Chondrocyte (in vitro differentiated cells): ENCODE measurements at regions not wholly inside any gene's neighbourhood (a gene's known extent, or its start where the extent isn't known, plus 50 kb on each side); places are given as distances from the start of the nearest gene placed in this dataset.

Experiments used
- DNase-seq: peaks from one replicate; pipeline ENCODE4 v3.0.0; 2021; ENCODE audit warnings: mixed read lengths, low spot score
- H3K27ac Mint-ChIP-seq: one replicate; pipeline ENCODE4 v1.8.0; 2021; ENCODE audit warnings: mild to moderate bottlenecking, moderate library complexity, mixed read lengths; ENCODE audit not compliant: unreplicated experiment
- H3K27me3 Mint-ChIP-seq: 2 replicates; pipeline ENCODE4 v1.8.0; 2021; ENCODE audit warnings: low read depth, mixed read lengths
- H3K36me3 Mint-ChIP-seq: 2 replicates; pipeline ENCODE4 v1.8.0; 2021; ENCODE audit warnings: low read depth, mixed read lengths
- H3K4me1 Mint-ChIP-seq: 2 replicates; pipeline ENCODE4 v1.8.0; 2021; ENCODE audit warnings: low read depth, mild to moderate bottlenecking, mixed read lengths
- H3K4me3 Mint-ChIP-seq: one replicate; pipeline ENCODE4 v1.8.0; 2021; ENCODE audit warnings: mild to moderate bottlenecking, moderate library complexity, mixed read lengths; ENCODE audit not compliant: unreplicated experiment
- H3K9me3 Mint-ChIP-seq: 2 replicates; pipeline ENCODE4 v1.8.0; 2021; ENCODE audit warnings: low read depth, mixed read lengths
- TF ChIP-seq, protein P1 (sequence below): fragments of 200-600 bp; sonication (generic); IDR thresholded peaks from 2 replicates; pipeline ENCODE4 v1.5.0; 2021; ENCODE audit warnings: antibody characterized with exemption, mild to moderate bottlenecking, moderate library complexity

DNA sequence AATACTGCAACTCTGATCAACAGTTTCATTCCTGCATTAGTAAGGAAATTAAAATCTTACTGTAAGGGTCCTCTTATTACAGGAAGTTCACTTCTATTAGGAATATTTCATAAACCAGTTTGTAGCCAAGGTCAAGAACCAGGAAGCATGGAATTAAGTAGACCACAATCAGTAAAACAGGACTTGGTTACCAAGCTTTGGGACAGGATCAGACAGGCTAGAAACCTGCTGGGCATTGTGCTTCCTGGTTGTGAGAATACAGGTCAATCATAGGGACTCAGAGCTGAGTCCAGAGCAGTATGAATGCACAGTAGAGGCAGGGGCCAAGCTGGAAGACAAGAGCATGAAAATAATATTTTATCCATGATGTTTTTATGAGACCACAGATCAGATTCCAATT lies 248.0 kb downstream of the IKZF2 start:
- Mint-ChIP-seq H3K36me3 (no peaks in the 10 kb centered on the region), H3K4me1 (peaks cover 4% of the 10 kb centered on the region), H3K9me3 (no peaks in the 10 kb centered on the region), H3K27me3 (no peaks in the 10 kb centered on the region), H3K27ac (no peak overlapping the region), H3K4me3 (no peak overlapping the region)
- no peak for DNase-seq
- TF ChIP-seq, protein P1, sequence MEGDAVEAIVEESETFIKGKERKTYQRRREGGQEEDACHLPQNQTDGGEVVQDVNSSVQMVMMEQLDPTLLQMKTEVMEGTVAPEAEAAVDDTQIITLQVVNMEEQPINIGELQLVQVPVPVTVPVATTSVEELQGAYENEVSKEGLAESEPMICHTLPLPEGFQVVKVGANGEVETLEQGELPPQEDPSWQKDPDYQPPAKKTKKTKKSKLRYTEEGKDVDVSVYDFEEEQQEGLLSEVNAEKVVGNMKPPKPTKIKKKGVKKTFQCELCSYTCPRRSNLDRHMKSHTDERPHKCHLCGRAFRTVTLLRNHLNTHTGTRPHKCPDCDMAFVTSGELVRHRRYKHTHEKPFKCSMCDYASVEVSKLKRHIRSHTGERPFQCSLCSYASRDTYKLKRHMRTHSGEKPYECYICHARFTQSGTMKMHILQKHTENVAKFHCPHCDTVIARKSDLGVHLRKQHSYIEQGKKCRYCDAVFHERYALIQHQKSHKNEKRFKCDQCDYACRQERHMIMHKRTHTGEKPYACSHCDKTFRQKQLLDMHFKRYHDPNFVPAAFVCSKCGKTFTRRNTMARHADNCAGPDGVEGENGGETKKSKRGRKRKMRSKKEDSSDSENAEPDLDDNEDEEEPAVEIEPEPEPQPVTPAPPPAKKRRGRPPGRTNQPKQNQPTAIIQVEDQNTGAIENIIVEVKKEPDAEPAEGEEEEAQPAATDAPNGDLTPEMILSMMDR, result no peak

DNA sequence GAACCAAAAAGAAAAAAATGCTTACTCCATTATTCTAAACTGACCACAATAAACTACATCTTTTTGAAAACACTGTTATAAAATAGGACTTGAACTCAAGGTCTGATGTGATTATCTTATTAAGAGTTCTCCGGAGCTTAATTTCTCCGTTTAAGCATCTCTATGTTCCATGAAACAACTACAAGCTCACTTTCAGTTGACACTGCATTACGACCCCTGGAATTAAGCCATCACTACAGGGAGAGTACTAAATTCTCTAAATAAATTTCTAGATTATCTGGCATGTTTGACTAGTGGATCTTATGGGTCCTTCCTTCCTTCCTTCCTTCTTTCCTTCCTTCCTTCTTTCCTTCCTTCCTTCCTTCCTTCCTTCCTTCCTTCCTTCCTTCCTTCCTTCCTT lies 249.0 kb downstream of the IKZF2 start:
- DNase-seq, result no peak
- no peak overlapping the region for H3K4me3 Mint-ChIP-seq
- peaks cover 4% of the 10 kb centered on the region for H3K4me1 Mint-ChIP-seq
- no peak overlapping the region for H3K27ac Mint-ChIP-seq
- no peaks in the 10 kb centered on the region for H3K27me3 Mint-ChIP-seq
- TF ChIP-seq, protein P1, result no peak
- H3K9me3 Mint-ChIP-seq, result no peaks in the 10 kb centered on the region
- no peaks in the 10 kb centered on the region for H3K36me3 Mint-ChIP-seq

DNA sequence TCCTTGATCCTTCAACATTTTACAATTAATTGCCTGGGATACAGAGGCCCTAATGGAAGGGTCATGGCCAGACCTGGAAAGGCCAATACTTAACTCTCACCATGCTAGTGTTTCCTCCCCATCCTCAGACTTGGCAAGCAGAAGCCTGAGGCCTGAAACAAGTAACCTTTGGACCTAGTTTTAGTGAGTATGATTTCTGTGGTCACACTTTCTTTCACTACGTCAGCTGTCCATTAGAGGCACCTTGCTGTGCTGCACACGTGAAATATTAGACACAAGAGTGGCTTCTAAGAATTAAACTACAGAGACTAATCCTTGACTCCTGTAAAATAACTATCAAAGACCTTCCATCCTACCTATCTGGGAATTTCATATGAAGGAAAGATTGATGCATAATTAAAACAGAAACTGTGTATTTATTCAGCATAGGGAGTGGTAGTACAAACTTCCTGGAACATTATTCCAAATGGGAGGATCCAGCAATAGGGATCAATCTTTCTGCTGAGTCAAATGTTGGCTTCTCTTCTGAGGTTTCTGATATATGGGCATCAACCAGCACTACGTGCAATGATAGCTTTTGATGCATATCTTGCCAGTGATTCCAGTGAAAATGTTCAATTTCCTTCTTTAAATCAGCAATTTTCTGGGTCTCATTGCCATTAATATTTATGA lies 249.7 kb downstream of the IKZF2 start:
- no peaks in the 10 kb centered on the region for H3K27me3 Mint-ChIP-seq
- H3K9me3 Mint-ChIP-seq, result no peaks in the 10 kb centered on the region
- H3K4me1 Mint-ChIP-seq, result peaks cover 4% of the 10 kb centered on the region

DNA sequence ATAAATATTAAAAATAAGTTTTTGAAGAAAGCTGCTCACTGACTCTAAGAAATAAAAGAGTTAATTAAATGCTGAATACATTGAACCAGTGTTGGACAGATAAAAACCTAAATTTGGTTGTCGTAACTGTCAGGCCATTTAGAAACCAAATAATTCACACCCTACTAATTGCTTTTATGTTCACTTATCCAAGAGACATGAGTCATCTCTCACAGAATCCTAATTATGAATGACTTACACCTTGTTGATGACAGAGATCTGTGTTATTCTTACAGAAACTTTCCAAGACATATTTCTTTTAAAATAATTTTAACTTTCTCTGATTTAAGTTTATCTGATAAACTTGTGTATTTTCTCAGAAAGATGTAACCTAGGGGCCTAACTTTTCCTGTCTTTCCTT lies 250.7 kb downstream of the IKZF2 start:
- Mint-ChIP-seq H3K27me3 (no peaks in the 10 kb centered on the region), H3K36me3 (no peaks in the 10 kb centered on the region), H3K9me3 (no peaks in the 10 kb centered on the region), H3K4me3 (no peak overlapping the region), H3K4me1 (peaks cover 4% of the 10 kb centered on the region), H3K27ac (no peak overlapping the region)
- DNase-seq, result no peak
- TF ChIP-seq, protein P1, result no peak

More for the DNA sequence above, 249.7 kb downstream of the IKZF2 start:
- H3K27ac Mint-ChIP-seq, result no peak overlapping the region
- H3K36me3 Mint-ChIP-seq, result no peaks in the 10 kb centered on the region
- H3K4me3 Mint-ChIP-seq, result no peak overlapping the region
- TF ChIP-seq, protein P1, result no peak
- DNase-seq, result no peak

DNA sequence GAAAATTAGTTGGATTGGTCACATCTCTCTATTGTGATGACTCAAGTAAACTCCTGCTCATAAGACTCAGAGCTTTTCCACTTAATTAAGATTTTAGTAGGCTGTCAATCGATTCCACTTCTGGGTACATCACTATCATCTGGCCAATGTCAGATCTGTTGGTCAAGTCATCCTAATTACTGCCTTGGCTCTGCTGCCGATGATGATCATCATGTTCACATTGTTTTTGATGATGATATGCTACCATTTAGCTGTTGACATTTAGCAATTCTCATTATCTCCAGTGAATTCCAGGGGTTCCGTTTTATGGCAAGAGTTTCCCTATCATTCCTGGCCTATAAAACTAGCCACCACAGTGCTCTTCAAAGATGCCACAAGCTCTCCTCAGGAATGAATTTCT lies 253.4 kb downstream of the IKZF2 start:
- no peaks in the 10 kb centered on the region for H3K36me3 Mint-ChIP-seq
- TF ChIP-seq, protein P1, result no peak
- no peak overlapping the region for H3K4me3 Mint-ChIP-seq
- H3K27me3 Mint-ChIP-seq, result peaks cover 4% of the 10 kb centered on the region
- no peak for DNase-seq
- H3K4me1 Mint-ChIP-seq, result no peaks in the 10 kb centered on the region
- no peak overlapping the region for H3K27ac Mint-ChIP-seq
- no peaks in the 10 kb centered on the region for H3K9me3 Mint-ChIP-seq
